ENCODE measurements at regions not wholly inside any gene's neighbourhood (a gene's known extent, or its start where the extent isn't known, plus 50 kb on each side); places are given as distances from the start of the nearest gene placed in this dataset.

- intact Hi-C loops (cut with DNase I, micrococcal nuclease): no loop called here
- Histone ChIP-seq H3K9me3 (no peaks in the 10 kb centered on the region), H3K4me1 (ENCODE audit: low read depth) (no peaks in the 10 kb centered on the region), H3K36me3 (ENCODE audit: low read depth) (no peaks in the 10 kb centered on the region), H3K4me3 (no peak overlapping the region)
- DNase-seq: no peak
- TF ChIP-seq CTCF (IDR thresholded peaks at IDR 0.05): no peak
- ATAC-seq: no peak
Observed at GRCh38 chr2:57733956-57734355, 312.6 kb upstream of the VRK2 start.

- Histone ChIP-seq H3K9me3 (no peaks in the 10 kb centered on the region), H3K4me1 (ENCODE audit: low read depth) (no peaks in the 10 kb centered on the region), H3K36me3 (ENCODE audit: low read depth) (no peaks in the 10 kb centered on the region), H3K4me3 (no peak overlapping the region)
- intact Hi-C loops (cut with DNase I, micrococcal nuclease): no loop called here
- ATAC-seq: no peak
- DNase-seq: no peak
- no peak for TF ChIP-seq CTCF (IDR thresholded peaks at IDR 0.05)
Observed at GRCh38 chr2:57740891-57741290, 305.7 kb upstream of the VRK2 start.

GRCh38 chr2:57753636-57754035 is 293.0 kb upstream of the VRK2 start:
- Histone ChIP-seq H3K4me1 (ENCODE audit: low read depth) (no peaks in the 10 kb centered on the region), H3K4me3 (no peak overlapping the region), H3K36me3 (ENCODE audit: low read depth) (no peaks in the 10 kb centered on the region), H3K9me3 (no peaks in the 10 kb centered on the region)
- intact Hi-C loops (cut with DNase I, micrococcal nuclease): no loop called here
- DNase-seq (no peak), ATAC-seq (no peak)
- TF ChIP-seq CTCF (IDR thresholded peaks at IDR 0.05): no peak

- Histone ChIP-seq H3K4me3 (no peak overlapping the region), H3K36me3 (ENCODE audit: low read depth) (no peaks in the 10 kb centered on the region), H3K4me1 (ENCODE audit: low read depth) (peaks cover 6% of the 10 kb centered on the region), H3K9me3 (no peaks in the 10 kb centered on the region)
- TF ChIP-seq CTCF (IDR thresholded peaks at IDR 0.05): no peak
- intact Hi-C loops (cut with DNase I, micrococcal nuclease): no loop called here
- DNase-seq (no peak), ATAC-seq (no peak)
Observed at GRCh38 chr2:57758686-57759085, 287.9 kb upstream of the VRK2 start.

GRCh38 chr2:57759131-57759530 is 287.5 kb upstream of the VRK2 start:
- no peaks in the 10 kb centered on the region for H3K36me3 ChIP-seq (ENCODE audit: low read depth)
- no peak for DNase-seq
- no peak for ATAC-seq
- H3K4me1 ChIP-seq (ENCODE audit: low read depth): peaks cover 6% of the 10 kb centered on the region
- H3K4me3 ChIP-seq: no peak overlapping the region
- no peak for TF ChIP-seq CTCF (IDR thresholded peaks at IDR 0.05)
- H3K9me3 ChIP-seq: no peaks in the 10 kb centered on the region
- intact Hi-C loops (cut with DNase I, micrococcal nuclease): no loop called here

- Histone ChIP-seq H3K4me1 (ENCODE audit: low read depth) (peaks cover 6% of the 10 kb centered on the region), H3K9me3 (no peaks in the 10 kb centered on the region), H3K4me3 (no peak overlapping the region), H3K36me3 (ENCODE audit: low read depth) (no peaks in the 10 kb centered on the region)
- peak; percentile 99 for ATAC-seq
- intact Hi-C loops (cut with DNase I, micrococcal nuclease): no loop called here
- TF ChIP-seq CTCF (IDR thresholded peaks at IDR 0.05): peak; percentile 86
- peak; percentile 75 to 88 (median 88) for DNase-seq
Observed at GRCh38 chr2:57759822-57760300, 286.7 kb upstream of the VRK2 start.
